ENCODE measurements at regions not wholly inside any gene's neighbourhood (a gene's known extent, or its start where the extent isn't known, plus 50 kb on each side); places are given as distances from the start of the nearest gene placed in this dataset.
A peak's percentile ranks its signal among the peaks of the same experiment; 100 is the strongest.

DNA sequence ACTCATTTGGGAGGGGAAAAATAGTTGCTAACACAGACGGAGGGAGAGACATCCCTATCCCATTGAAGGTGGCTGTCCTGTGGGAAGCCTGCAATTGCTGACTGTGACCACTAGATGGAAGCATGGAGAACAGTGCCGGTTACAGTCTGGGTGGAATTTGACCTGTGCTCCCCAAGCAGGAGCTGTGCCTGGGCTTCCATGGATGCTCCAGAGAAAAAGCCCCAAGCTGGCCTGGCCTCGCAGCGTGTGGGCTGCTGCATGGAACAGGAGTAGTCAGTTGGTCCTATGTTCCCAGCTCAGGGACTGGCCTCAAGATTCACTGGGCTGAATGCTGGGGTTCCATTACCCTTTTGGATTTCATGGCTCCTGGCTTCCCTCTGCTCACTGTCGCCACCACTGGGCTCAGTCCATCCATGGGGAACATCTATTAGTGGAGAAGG lies 116.3 kb upstream of the CHD6 start (continued):
- TF ChIP-seq PAX8 (CRISPR knock-in tag; IDR thresholded peaks at IDR 0.05; ENCODE audit: borderline replicate concordance): no peak
- TF ChIP-seq ZNF276 (CRISPR knock-in tag; IDR thresholded peaks at IDR 0.05; ENCODE audit: low read depth): no peak
- no peak for TF ChIP-seq ZNF235 (CRISPR knock-in tag; IDR thresholded peaks at IDR 0.05; ENCODE audit: borderline replicate concordance)
- no peak for TF ChIP-seq SNRNP70 (IDR thresholded peaks at IDR 0.05; ENCODE audit: low read depth, low read length)
- TF ChIP-seq GABPB1 (CRISPR knock-in tag; IDR thresholded peaks at IDR 0.05): peak; percentile 36; the same call in 1 of the 2 replicates
- TF ChIP-seq HNRNPL (IDR thresholded peaks at IDR 0.05; ENCODE audit: low read depth, low read length): no peak
- 0 out of 2 replicates have a peak, but pooled peaks have one; percentile 28 for TF ChIP-seq KAT8 (CRISPR knock-in tag; IDR thresholded peaks at IDR 0.05)
- peak; percentile 37; the same call in 1 of the 2 replicates for TF ChIP-seq FOXO1 (CRISPR knock-in tag; IDR thresholded peaks at IDR 0.05)
- TF ChIP-seq ARID4A (CRISPR knock-in tag; IDR thresholded peaks at IDR 0.05; ENCODE audit: borderline replicate concordance): no peak
- no peak for TF ChIP-seq SYNCRIP (IDR thresholded peaks at IDR 0.05; ENCODE audit: insufficient read depth, low read depth, low read length)
- no peak for TF ChIP-seq REST (IDR thresholded peaks at IDR 0.05; ENCODE audit: borderline replicate concordance in 1 of 2, low read depth in 1 of 2, low read length in 2 of 2)
- TF ChIP-seq CENPX (CRISPR knock-in tag; IDR thresholded peaks at IDR 0.05): no peak
- TF ChIP-seq HNF4A (CRISPR knock-in tag; IDR thresholded peaks at IDR 0.05): peak; percentile 94
- no peak for TF ChIP-seq ZNF543 (CRISPR knock-in tag; IDR thresholded peaks at IDR 0.05)
- TF ChIP-seq HOXD1 (CRISPR knock-in tag; IDR thresholded peaks at IDR 0.05): 0 out of 2 replicates have a peak, but pooled peaks have one; percentile 32
- TF ChIP-seq, protein P1, sequence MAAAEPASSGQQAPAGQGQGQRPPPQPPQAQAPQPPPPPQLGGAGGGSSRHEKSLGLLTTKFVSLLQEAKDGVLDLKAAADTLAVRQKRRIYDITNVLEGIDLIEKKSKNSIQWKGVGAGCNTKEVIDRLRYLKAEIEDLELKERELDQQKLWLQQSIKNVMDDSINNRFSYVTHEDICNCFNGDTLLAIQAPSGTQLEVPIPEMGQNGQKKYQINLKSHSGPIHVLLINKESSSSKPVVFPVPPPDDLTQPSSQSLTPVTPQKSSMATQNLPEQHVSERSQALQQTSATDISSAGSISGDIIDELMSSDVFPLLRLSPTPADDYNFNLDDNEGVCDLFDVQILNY (CRISPR knock-in tag; conservative IDR thresholded peaks at IDR 0.05): no peak
- TF ChIP-seq ZNF557 (CRISPR knock-in tag; IDR thresholded peaks at IDR 0.05): no peak
